H9 (cell line): ENCODE measurements at regions not wholly inside any gene's neighbourhood (a gene's known extent, or its start where the extent isn't known, plus 50 kb on each side); places are given as distances from the start of the nearest gene placed in this dataset.
"Not testable (repeated sequence)": the region's sequence is repeated elsewhere in the genome, so short reads cannot be mapped to it uniquely, and the experiment has no call there.

Source experiments
- DNase-seq: peaks from one replicate; pipeline ENCODE4 v3.0.0-alpha.2; 2017
- H2AFZ ChIP-seq: one replicate; pipeline ENCODE4 v1.6.1; 2013; ENCODE audit warnings: mild to moderate bottlenecking, low read length, control low read depth, moderate library complexity
- H2AK5ac ChIP-seq: 2 replicates; pipeline ENCODE4 v1.6.1; 2013; ENCODE audit warnings: low read length, control low read depth, mixed read lengths; ENCODE audit not compliant: insufficient read length
- H2BK120ac ChIP-seq: one replicate; pipeline ENCODE4 v1.6.1; 2013; ENCODE audit warnings: low read depth, mild to moderate bottlenecking, low read length, control low read depth, inconsistent platforms; ENCODE audit not compliant: poor library complexity, severe bottlenecking
- H2BK12ac ChIP-seq: 2 replicates; pipeline ENCODE4 v1.6.1; 2013; ENCODE audit warnings: low read length, control low read depth, mixed read lengths, low read depth; ENCODE audit not compliant: insufficient read length
- H2BK15ac ChIP-seq: 2 replicates; pipeline ENCODE4 v1.6.1; 2013; ENCODE audit warnings: low read depth, low read length, control low read depth
- H2BK20ac ChIP-seq: one replicate; pipeline ENCODE4 v1.6.1; 2013; ENCODE audit warnings: low read depth, mild to moderate bottlenecking, low read length, control low read depth, inconsistent platforms; ENCODE audit not compliant: poor library complexity, severe bottlenecking
- H2BK5ac ChIP-seq: 2 replicates; pipeline ENCODE4 v1.6.1; 2013; ENCODE audit warnings: low read length, control low read depth, mixed read lengths; ENCODE audit not compliant: insufficient read length
- H3K14ac ChIP-seq: 2 replicates; pipeline ENCODE4 v1.6.1; 2013; ENCODE audit warnings: low read length, control low read depth; ENCODE audit not compliant: insufficient read depth
- H3K18ac ChIP-seq: 2 replicates; pipeline ENCODE4 v1.6.1; 2013; ENCODE audit warnings: low read depth, mild to moderate bottlenecking, mixed read lengths, low read length, control low read depth; ENCODE audit not compliant: insufficient read length
- H3K23ac ChIP-seq: 2 replicates; pipeline ENCODE4 v1.6.1; 2013; ENCODE audit warnings: low read length, control low read depth, mixed read lengths, low read depth; ENCODE audit not compliant: insufficient read length
- H3K23me2 ChIP-seq: 2 replicates; pipeline ENCODE4 v1.6.1; 2013; ENCODE audit warnings: low read depth, mild to moderate bottlenecking, mixed read lengths, low read length, control low read depth; ENCODE audit not compliant: insufficient read length, poor library complexity, severe bottlenecking
- H3K27ac ChIP-seq: 2 replicates; pipeline ENCODE4 v1.5.1; 2013; ENCODE audit warnings: low read length, control low read depth, mixed read lengths, low read depth; ENCODE audit not compliant: insufficient read length
- H3K27me3 ChIP-seq: 2 replicates; pipeline ENCODE4 v1.6.1; 2013; ENCODE audit warnings: low read length, control low read depth, inconsistent platforms; ENCODE audit not compliant: insufficient read depth
- H3K4ac ChIP-seq: 2 replicates; pipeline ENCODE4 v1.6.1; 2013; ENCODE audit warnings: low read depth, mild to moderate bottlenecking, control low read depth, inconsistent platforms, low read length, moderate library complexity
- H3K4me1 ChIP-seq: 2 replicates; pipeline ENCODE4 v1.6.1; 2013; ENCODE audit warnings: low read length, control low read depth, inconsistent platforms; ENCODE audit not compliant: insufficient read depth
- H3K4me2 ChIP-seq: 2 replicates; pipeline ENCODE4 v1.6.1; 2013; ENCODE audit warnings: low read length, control low read depth, mixed read lengths; ENCODE audit not compliant: insufficient read length, insufficient read depth
- H3K56ac ChIP-seq: 2 replicates; pipeline ENCODE4 v1.6.1; 2013; ENCODE audit warnings: low read depth, mild to moderate bottlenecking, mixed read lengths, low read length, control low read depth; ENCODE audit not compliant: insufficient read length
- H3K79me1 ChIP-seq: 2 replicates; pipeline ENCODE4 v1.6.1; 2013; ENCODE audit warnings: low read depth, mild to moderate bottlenecking, moderate library complexity, low read length, control low read depth, inconsistent platforms; ENCODE audit not compliant: insufficient read depth, poor library complexity, severe bottlenecking
- H3K79me2 ChIP-seq: 2 replicates; pipeline ENCODE4 v1.6.1; 2013; ENCODE audit warnings: low read length, control low read depth, inconsistent platforms; ENCODE audit not compliant: insufficient read depth
- H3K9ac ChIP-seq: 2 replicates; pipeline ENCODE4 v1.6.1; 2013; ENCODE audit warnings: low read length, control low read depth, mixed read lengths; ENCODE audit not compliant: insufficient read length; ENCODE audit errors: extremely low read depth
- H3K9me3 ChIP-seq: one replicate; pipeline ENCODE4 v1.6.1; 2013; ENCODE audit warnings: low read depth, low read length, inconsistent platforms; ENCODE audit not compliant: control insufficient read depth
- H3T11ph ChIP-seq: one replicate; pipeline ENCODE4 v1.6.1; 2013; ENCODE audit warnings: mild to moderate bottlenecking, low read length, control low read depth, inconsistent platforms
- H4K20me1 ChIP-seq: one replicate; pipeline ENCODE4 v1.6.1; 2013; ENCODE audit not compliant: control insufficient read depth, insufficient read length, insufficient read depth
- H4K5ac ChIP-seq: 2 replicates; pipeline ENCODE4 v1.6.1; 2013; ENCODE audit warnings: low read depth, mild to moderate bottlenecking, mixed read lengths, low read length, control low read depth; ENCODE audit not compliant: insufficient read length
- H4K8ac ChIP-seq: replicated peaks from 2 replicates; pipeline ENCODE4 v1.6.1; 2013; ENCODE audit warnings: low read length, control low read depth, mixed read lengths, low read depth; ENCODE audit not compliant: insufficient read length
- H4K91ac ChIP-seq: 2 replicates; pipeline ENCODE4 v1.6.1; 2013; ENCODE audit warnings: low read depth, mild to moderate bottlenecking, moderate library complexity, mixed read lengths, low read length, control low read depth; ENCODE audit not compliant: insufficient read length
- H3K27ac Mint-ChIP-seq, 3 experiments: 2 replicates in 2 of 3; 3 replicates in 1 of 3; pipeline ENCODE4 v1.8.0; 2020 to 2021; ENCODE audit warnings: mixed read lengths in 3 of 3, mild to moderate bottlenecking in 1 of 3, moderate library complexity in 1 of 3
- H3K27me3 Mint-ChIP-seq: 2 replicates; pipeline ENCODE4 v1.8.0; 2021; ENCODE audit warnings: low read depth, mild to moderate bottlenecking, moderate library complexity, mixed read lengths
- H3K36me3 Mint-ChIP-seq, 3 experiments: 2 replicates in 2 of 3; 3 replicates in 1 of 3; pipeline ENCODE4 v1.8.0; 2020 to 2021; ENCODE audit warnings: low read depth in 3 of 3, mixed read lengths in 3 of 3; ENCODE audit not compliant: insufficient read depth in 1 of 3
- H3K4me1 Mint-ChIP-seq, 2 experiments: 2 replicates each; pipeline ENCODE4 v1.8.0; 2020; ENCODE audit warnings: mixed read lengths in 2 of 2
- H3K4me3 Mint-ChIP-seq, 2 experiments: 2 replicates in 1 of 2; 3 replicates in 1 of 2; pipeline ENCODE4 v1.8.0; 2020 to 2021; ENCODE audit warnings: mild to moderate bottlenecking in 2 of 2, mixed read lengths in 2 of 2, moderate library complexity in 1 of 2
- H3K9me3 Mint-ChIP-seq, 2 experiments: 2 replicates in 1 of 2; 3 replicates in 1 of 2; pipeline ENCODE4 v1.8.0; 2020; ENCODE audit warnings: mild to moderate bottlenecking in 2 of 2, mixed read lengths in 2 of 2, moderate library complexity in 1 of 2
- CTCF ChIP-seq: fragments of 200-600 bp; sonication (generic); conservative IDR thresholded peaks from 3 replicates; pipeline ENCODE4 v1.8.0; 2021; ENCODE audit warnings: antibody characterized with exemption, mild to moderate bottlenecking
- WGBS: extraction: QIAGEN DNeasy Blood & Tissue Kit; methylation state at CpG from one replicate; pipeline ENCODE4 v1.1.7; 2013; ENCODE audit warnings: missing lambda C conversion rate, low lambda C conversion rate, mixed read lengths; ENCODE audit not compliant: insufficient read length; ENCODE audit errors: extremely low coverage; 5-methylcytosine and 5-hydroxymethylcytosine counted together

DNA sequence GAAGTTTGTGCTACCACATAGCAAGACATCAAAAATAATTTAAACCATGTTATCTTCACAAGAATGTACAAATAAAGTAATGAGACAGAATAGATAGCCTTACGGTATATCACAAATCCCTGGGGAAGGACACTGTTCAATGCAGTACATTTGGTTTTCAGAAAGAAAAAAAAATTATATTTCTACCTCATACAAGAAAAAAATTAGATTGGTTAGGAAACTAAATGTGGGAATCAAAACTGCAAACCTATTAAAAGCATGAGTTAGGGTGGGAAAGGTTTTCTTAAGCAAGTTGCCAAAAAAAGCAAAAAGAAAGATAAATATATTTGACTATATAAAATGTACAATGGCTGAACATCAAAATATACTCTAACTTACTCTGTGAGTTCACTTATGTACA is 201.9 kb upstream of the NREP start:
- no peaks in the 10 kb centered on the region for H3K9me3 ChIP-seq
- Mint-ChIP-seq H3K4me1 (no peaks in the 10 kb centered on the region), H3K27ac (no peak overlapping the region), H3K9me3 (no peaks in the 10 kb centered on the region), H3K4me3 (no peak overlapping the region), H3K36me3 (no peaks in the 10 kb centered on the region), H3K27me3 (no peaks in the 10 kb centered on the region)
- no peak overlapping the region for H2BK5ac ChIP-seq
- H3K23ac ChIP-seq, result no peak overlapping the region
- H2BK20ac ChIP-seq, result no peak overlapping the region
- no peak overlapping the region for H3K56ac ChIP-seq
- no peak overlapping the region for H4K5ac ChIP-seq
- no peaks in the 10 kb centered on the region for H3K79me1 ChIP-seq
- no peak overlapping the region for H2BK120ac ChIP-seq
- H4K20me1 ChIP-seq, result no peaks in the 10 kb centered on the region
- H2AFZ ChIP-seq, result no peak overlapping the region
- no peak overlapping the region for H3K4me2 ChIP-seq
- no peak overlapping the region for H3K14ac ChIP-seq
- DNase-seq, result no peak
- H3K18ac ChIP-seq, result no peak overlapping the region
- H4K8ac ChIP-seq, result no peak overlapping the region
- no peak overlapping the region for H3K27ac ChIP-seq
- H3K79me2 ChIP-seq, result no peaks in the 10 kb centered on the region
- WGBS, result no CpG with 5 or more reads among the region's 1 CpG
- no peak for TF ChIP-seq CTCF
- no peak overlapping the region for H3T11ph ChIP-seq
- no peak overlapping the region for H3K4ac ChIP-seq
- no peak overlapping the region for H3K9ac ChIP-seq
- H2BK12ac ChIP-seq, result no peak overlapping the region
- H3K27me3 ChIP-seq, result no peaks in the 10 kb centered on the region
- H3K4me1 ChIP-seq, result no peaks in the 10 kb centered on the region
- no peak overlapping the region for H4K91ac ChIP-seq
- no peak overlapping the region for H2AK5ac ChIP-seq
- no peaks in the 10 kb centered on the region for H3K23me2 ChIP-seq
- no peak overlapping the region for H2BK15ac ChIP-seq

DNA sequence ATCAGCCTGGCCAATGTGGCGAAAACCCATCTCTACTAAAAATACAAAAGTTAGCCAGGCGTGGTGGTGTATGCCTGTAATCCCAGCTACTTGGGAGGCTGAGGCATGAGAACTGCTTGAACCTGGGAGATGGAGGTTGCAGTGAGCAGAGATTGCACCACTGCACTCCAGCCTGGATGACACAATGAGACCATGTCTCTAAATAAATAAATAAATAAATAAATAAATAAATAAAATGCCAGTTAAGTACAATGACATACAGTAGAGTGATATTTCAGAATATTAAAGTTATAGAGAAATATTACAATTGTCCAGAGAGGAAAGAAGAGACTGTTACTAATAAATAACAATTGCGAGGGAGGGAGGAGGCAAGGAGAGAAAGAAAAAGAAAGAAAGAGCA is 199.8 kb upstream of the NREP start:
- not testable (repeated sequence) for H3K27ac ChIP-seq, H3K18ac ChIP-seq, H2AK5ac ChIP-seq, H3K27ac Mint-ChIP-seq, H3K4me1 ChIP-seq, H4K20me1 ChIP-seq, H3K4me2 ChIP-seq, H3K27me3 ChIP-seq, H3K79me1 ChIP-seq, H3K36me3 Mint-ChIP-seq, H3K4me3 Mint-ChIP-seq, H2BK20ac ChIP-seq, H3K23ac ChIP-seq, H3K56ac ChIP-seq, H2BK120ac ChIP-seq, H3K27me3 Mint-ChIP-seq, H4K8ac ChIP-seq, H3K9me3 ChIP-seq, DNase-seq, H4K91ac ChIP-seq, H2BK5ac ChIP-seq, H3K9ac ChIP-seq, H3K4ac ChIP-seq, H2BK15ac ChIP-seq, H3K4me1 Mint-ChIP-seq, H3T11ph ChIP-seq, H3K79me2 ChIP-seq, H2BK12ac ChIP-seq, H2AFZ ChIP-seq, H4K5ac ChIP-seq, H3K23me2 ChIP-seq, H3K14ac ChIP-seq, H3K9me3 Mint-ChIP-seq
- no CpG with 5 or more reads among the region's 3 CpGs for WGBS
